ENCODE measurements at regions not wholly inside any gene's neighbourhood (a gene's known extent, or its start where the extent isn't known, plus 50 kb on each side); places are given as distances from the start of the nearest gene placed in this dataset.

DNA sequence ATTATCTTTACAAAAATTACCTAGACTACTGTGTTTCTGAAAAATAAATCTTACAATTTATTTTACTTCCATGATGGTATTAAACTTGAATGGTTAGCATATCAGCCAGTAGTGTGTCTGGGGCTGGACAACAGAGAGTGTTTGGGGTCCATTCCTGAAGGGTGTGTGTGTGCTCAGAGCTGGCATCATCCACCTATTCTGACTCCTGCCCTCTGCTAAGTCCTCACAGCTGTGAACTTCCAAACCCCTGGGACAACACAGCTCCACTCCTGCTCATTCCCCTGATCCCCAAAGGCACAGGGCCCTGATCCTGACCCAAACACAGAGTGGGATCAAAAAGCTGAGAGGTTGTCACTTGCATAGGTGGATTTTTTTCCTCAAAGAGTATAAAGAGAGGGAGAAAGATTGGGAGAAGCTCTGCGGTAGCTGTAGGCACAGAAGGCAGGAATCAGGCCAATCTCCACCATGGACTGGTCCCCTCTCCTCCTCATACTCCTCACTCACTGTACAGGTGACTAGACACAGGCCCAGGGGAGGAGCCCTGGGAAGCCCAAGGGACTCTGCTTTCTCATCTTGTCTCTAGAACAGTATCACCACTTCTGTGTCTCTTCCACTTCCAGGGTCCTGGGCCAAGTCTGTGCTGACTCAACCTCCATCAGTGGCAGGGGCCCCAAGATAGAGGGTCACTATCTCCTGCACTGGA, 55.7 kb upstream of the TOP3B start:
- Histone ChIP-seq H3K4me3 (replicated peaks in 1 of 3) (no peak overlapping the region), H3K9me3 (no peaks in the 10 kb centered on the region), H3K27me3 (no peaks in the 10 kb centered on the region), H3K4me1 (peaks cover 0 to 4% of the 10 kb centered on the region in 2 donors), H3K36me3 (no peaks in the 10 kb centered on the region), H3K27ac (no peak overlapping the region)
- intact Hi-C loops (cut with DNase I) = no loop called here
- no peak for DNase-seq
- TF ChIP-seq POLR2A (IDR thresholded peaks at IDR 0.05) = no peak
- no peak for TF ChIP-seq CTCF (IDR thresholded peaks at IDR 0.05)
- 88 to 100% methylated on average over 1 of the region's 1 CpG for WGBS, 2 donors

GRCh38 chr22:22037740-22038139, 55.2 kb upstream of the TOP3B start:
- peaks cover 0 to 4% of the 10 kb centered on the region in 2 donors for H3K4me1 ChIP-seq
- intact Hi-C loops (cut with DNase I) = no loop called here
- DNase-seq = no peak
- 69 to 88% methylated on average over 1 of the region's 1 CpG for WGBS, 2 donors
- TF ChIP-seq CTCF (IDR thresholded peaks at IDR 0.05) (no peak), POLR2A (IDR thresholded peaks at IDR 0.05) (no peak)
- H3K36me3 ChIP-seq = no peaks in the 10 kb centered on the region
- no peak overlapping the region for H3K4me3 ChIP-seq (replicated peaks in 1 of 3)
- no peak overlapping the region for H3K27ac ChIP-seq
- H3K27me3 ChIP-seq = no peaks in the 10 kb centered on the region
- no peaks in the 10 kb centered on the region for H3K9me3 ChIP-seq

DNA sequence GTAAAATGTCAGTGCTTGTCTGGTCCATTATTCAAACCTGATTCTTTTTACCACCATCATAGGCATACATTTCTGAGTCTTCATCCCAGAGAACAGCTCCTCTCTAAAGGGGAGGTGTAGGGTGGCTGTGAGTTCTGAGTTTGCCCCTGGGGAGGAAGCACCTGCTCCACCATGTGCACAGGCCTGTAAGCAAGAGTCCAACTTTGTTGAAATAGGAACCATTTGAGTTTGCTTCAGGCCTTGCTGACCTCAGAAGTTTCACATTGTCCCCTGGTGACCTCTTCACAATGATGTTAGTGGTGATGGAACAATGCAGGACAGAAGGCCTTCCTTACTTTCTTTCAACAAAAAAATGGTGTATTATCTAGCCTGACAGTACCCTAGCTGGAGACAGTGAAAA, 54.6 kb upstream of the TOP3B start:
- no peak for DNase-seq
- H3K36me3 ChIP-seq = no peaks in the 10 kb centered on the region

GRCh38 chr22:22036588-22036987, 54.0 kb upstream of the TOP3B start:
- H3K4me3 ChIP-seq (replicated peaks in 1 of 3) = no peak overlapping the region
- H3K4me1 ChIP-seq = peaks cover 0 to 4% of the 10 kb centered on the region in 2 donors
- 92 to 100% methylated on average over 3 of the region's 3 CpGs for whole genome bisulfite sequencing, 2 donors
- no peaks in the 10 kb centered on the region for H3K9me3 ChIP-seq
- H3K27me3 ChIP-seq = no peaks in the 10 kb centered on the region
- H3K27ac ChIP-seq = no peak overlapping the region
- no peak for TF ChIP-seq POLR2A (IDR thresholded peaks at IDR 0.05)
- no peak for TF ChIP-seq CTCF (IDR thresholded peaks at IDR 0.05)
- no peaks in the 10 kb centered on the region for H3K36me3 ChIP-seq
- intact Hi-C loops (cut with DNase I) = no loop called here
- no peak for DNase-seq

More for the DNA sequence above, 54.6 kb upstream of the TOP3B start:
- intact Hi-C loops (cut with DNase I) = no loop called here
- TF ChIP-seq CTCF (IDR thresholded peaks at IDR 0.05) (no peak), POLR2A (IDR thresholded peaks at IDR 0.05) (no peak)
- H3K9me3 ChIP-seq = no peaks in the 10 kb centered on the region
- no peak overlapping the region for H3K27ac ChIP-seq
- H3K4me3 ChIP-seq (replicated peaks in 1 of 3) = no peak overlapping the region
- H3K4me1 ChIP-seq = peaks cover 0 to 4% of the 10 kb centered on the region in 2 donors
- no peaks in the 10 kb centered on the region for H3K27me3 ChIP-seq

GRCh38 chr22:22035771-22036314, 53.3 kb upstream of the TOP3B start:
- DNase-seq = no peak
- Histone ChIP-seq H3K9me3 (no peaks in the 10 kb centered on the region), H3K4me1 (peaks cover 0 to 4% of the 10 kb centered on the region in 2 donors), H3K27ac (no peak overlapping the region), H3K4me3 (replicated peaks in 1 of 3) (no peak overlapping the region), H3K36me3 (no peaks in the 10 kb centered on the region), H3K27me3 (no peaks in the 10 kb centered on the region)
- no peak for TF ChIP-seq CTCF (IDR thresholded peaks at IDR 0.05)
- no peak for TF ChIP-seq POLR2A (IDR thresholded peaks at IDR 0.05)
- WGBS, 2 donors = 89 to 92% methylated on average over 4 of the region's 4 CpGs
- intact Hi-C loops (cut with DNase I) = no loop called here
